Hepatocyte (in vitro differentiated cells): ENCODE measurements at regions not wholly inside any gene's neighbourhood (a gene's known extent, or its start where the extent isn't known, plus 50 kb on each side); places are given as distances from the start of the nearest gene placed in this dataset.

ENCODE experiments used
- DNase-seq: peaks from one replicate; pipeline ENCODE4 v3.0.0-alpha.2; 2016; ENCODE audit warnings: low spot score
- H2AFZ ChIP-seq: fragments of 200-600 bp; sonication (generic); 2 replicates; pipeline ENCODE4 v1.6.0; 2016; ENCODE audit warnings: antibody characterized with exemption, mild to moderate bottlenecking
- H3K27ac ChIP-seq: fragments of 200-600 bp; sonication (generic); 2 replicates; pipeline ENCODE4 v1.5.1; 2016; ENCODE audit warnings: mild to moderate bottlenecking
- H3K27me3 ChIP-seq: fragments of 200-600 bp; sonication (generic); 2 replicates; pipeline ENCODE4 v1.6.1; 2016
- H3K36me3 ChIP-seq: fragments of 200-600 bp; sonication (generic); replicated peaks from 2 replicates; pipeline ENCODE4 v1.5.1; 2016; ENCODE audit warnings: low read depth; ENCODE audit not compliant: insufficient read depth
- H3K4me1 ChIP-seq: fragments of 200-600 bp; sonication (generic); 2 replicates; pipeline ENCODE4 v1.5.1; 2016; ENCODE audit warnings: mild to moderate bottlenecking, moderate library complexity; ENCODE audit not compliant: insufficient read depth
- H3K4me2 ChIP-seq: fragments of 200-600 bp; sonication (generic); 2 replicates; pipeline ENCODE4 v1.6.0; 2016
- H3K4me3 ChIP-seq: fragments of 200-600 bp; sonication (generic); 2 replicates; pipeline ENCODE4 v1.5.1; 2016; ENCODE audit warnings: mild to moderate bottlenecking
- H3K79me2 ChIP-seq: fragments of 200-600 bp; sonication (generic); 2 replicates; pipeline ENCODE4 v1.6.0; 2017; ENCODE audit warnings: mild to moderate bottlenecking
- H3K9me2 ChIP-seq: fragments of 200-600 bp; sonication (generic); replicated peaks from 2 replicates; pipeline ENCODE4 v1.6.0; 2017; ENCODE audit warnings: mild to moderate bottlenecking; ENCODE audit not compliant: insufficient read depth
- H3K9me3 ChIP-seq: fragments of 200-600 bp; sonication (generic); 2 replicates; pipeline ENCODE4 v1.5.1; 2016; ENCODE audit warnings: low read depth, mild to moderate bottlenecking
- H4K20me1 ChIP-seq: fragments of 200-600 bp; sonication (generic); 2 replicates; pipeline ENCODE4 v1.6.0; 2016; ENCODE audit warnings: mild to moderate bottlenecking; ENCODE audit not compliant: insufficient read depth, poor library complexity, severe bottlenecking
- EZH2 ChIP-seq: fragments of 200-600 bp; sonication (generic); IDR thresholded peaks from 2 replicates; pipeline ENCODE4 v1.6.1; 2016; ENCODE audit warnings: antibody characterized with exemption, mild to moderate bottlenecking, borderline replicate concordance
- EZH2phosphoT487 ChIP-seq: fragments of 200-600 bp; sonication (generic); IDR thresholded peaks from one replicate; pipeline ENCODE4 v1.6.1; 2018; ENCODE audit warnings: antibody characterized with exemption, mild to moderate bottlenecking, low read depth, moderate library complexity; ENCODE audit not compliant: unreplicated experiment, severe bottlenecking
- WGBS: methylation state at CpG from one replicate; pipeline ENCODE4 v1.1.6; 2016; ENCODE audit warnings: low lambda C conversion rate; ENCODE audit errors: missing lambda C conversion rate; 5-methylcytosine and 5-hydroxymethylcytosine counted together
- TF ChIP-seq, protein P1 (sequence below): fragments of 200-600 bp; sonication (generic); IDR thresholded peaks from 2 replicates; pipeline ENCODE4 v1.5.1; 2016; ENCODE audit warnings: antibody characterized with exemption, mild to moderate bottlenecking; ENCODE audit not compliant: poor library complexity

- H2AFZ ChIP-seq: no peak overlapping the region
- no peaks in the 10 kb centered on the region for H4K20me1 ChIP-seq
- TF ChIP-seq EZH2 (no peak), EZH2phosphoT487 (no peak)
- TF ChIP-seq, protein P1, sequence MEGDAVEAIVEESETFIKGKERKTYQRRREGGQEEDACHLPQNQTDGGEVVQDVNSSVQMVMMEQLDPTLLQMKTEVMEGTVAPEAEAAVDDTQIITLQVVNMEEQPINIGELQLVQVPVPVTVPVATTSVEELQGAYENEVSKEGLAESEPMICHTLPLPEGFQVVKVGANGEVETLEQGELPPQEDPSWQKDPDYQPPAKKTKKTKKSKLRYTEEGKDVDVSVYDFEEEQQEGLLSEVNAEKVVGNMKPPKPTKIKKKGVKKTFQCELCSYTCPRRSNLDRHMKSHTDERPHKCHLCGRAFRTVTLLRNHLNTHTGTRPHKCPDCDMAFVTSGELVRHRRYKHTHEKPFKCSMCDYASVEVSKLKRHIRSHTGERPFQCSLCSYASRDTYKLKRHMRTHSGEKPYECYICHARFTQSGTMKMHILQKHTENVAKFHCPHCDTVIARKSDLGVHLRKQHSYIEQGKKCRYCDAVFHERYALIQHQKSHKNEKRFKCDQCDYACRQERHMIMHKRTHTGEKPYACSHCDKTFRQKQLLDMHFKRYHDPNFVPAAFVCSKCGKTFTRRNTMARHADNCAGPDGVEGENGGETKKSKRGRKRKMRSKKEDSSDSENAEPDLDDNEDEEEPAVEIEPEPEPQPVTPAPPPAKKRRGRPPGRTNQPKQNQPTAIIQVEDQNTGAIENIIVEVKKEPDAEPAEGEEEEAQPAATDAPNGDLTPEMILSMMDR: no peak
- no peaks in the 10 kb centered on the region for H3K27me3 ChIP-seq
- no peak overlapping the region for H3K4me2 ChIP-seq
- H3K9me2 ChIP-seq: no peaks in the 10 kb centered on the region
- no peaks in the 10 kb centered on the region for H3K9me3 ChIP-seq
- 91% methylated on average over 4 of the region's 4 CpGs for WGBS
- no peaks in the 10 kb centered on the region for H3K79me2 ChIP-seq
- H3K4me3 ChIP-seq: no peak overlapping the region
- H3K36me3 ChIP-seq: no peaks in the 10 kb centered on the region
- no peaks in the 10 kb centered on the region for H3K4me1 ChIP-seq
- DNase-seq: no peak
- H3K27ac ChIP-seq: no peak overlapping the region
Measured at GRCh38 chr6:147817042-147817689, 308.7 kb downstream of the SAMD5 start.

- Histone ChIP-seq H3K4me3 (no peak overlapping the region), H3K9me3 (no peaks in the 10 kb centered on the region), H4K20me1 (no peaks in the 10 kb centered on the region), H3K4me1 (no peaks in the 10 kb centered on the region), H3K27ac (no peak overlapping the region), H3K27me3 (no peaks in the 10 kb centered on the region), H3K9me2 (no peaks in the 10 kb centered on the region), H3K36me3 (no peaks in the 10 kb centered on the region), H2AFZ (no peak overlapping the region), H3K4me2 (no peak overlapping the region), H3K79me2 (no peaks in the 10 kb centered on the region)
- 50% methylated on average over 6 of the region's 6 CpGs for WGBS
- no peak for TF ChIP-seq EZH2phosphoT487
- TF ChIP-seq, protein P1: no peak
- TF ChIP-seq EZH2: no peak
- no peak for DNase-seq
Measured at GRCh38 chr6:147820520-147820919, 312.0 kb downstream of the SAMD5 start.

DNA sequence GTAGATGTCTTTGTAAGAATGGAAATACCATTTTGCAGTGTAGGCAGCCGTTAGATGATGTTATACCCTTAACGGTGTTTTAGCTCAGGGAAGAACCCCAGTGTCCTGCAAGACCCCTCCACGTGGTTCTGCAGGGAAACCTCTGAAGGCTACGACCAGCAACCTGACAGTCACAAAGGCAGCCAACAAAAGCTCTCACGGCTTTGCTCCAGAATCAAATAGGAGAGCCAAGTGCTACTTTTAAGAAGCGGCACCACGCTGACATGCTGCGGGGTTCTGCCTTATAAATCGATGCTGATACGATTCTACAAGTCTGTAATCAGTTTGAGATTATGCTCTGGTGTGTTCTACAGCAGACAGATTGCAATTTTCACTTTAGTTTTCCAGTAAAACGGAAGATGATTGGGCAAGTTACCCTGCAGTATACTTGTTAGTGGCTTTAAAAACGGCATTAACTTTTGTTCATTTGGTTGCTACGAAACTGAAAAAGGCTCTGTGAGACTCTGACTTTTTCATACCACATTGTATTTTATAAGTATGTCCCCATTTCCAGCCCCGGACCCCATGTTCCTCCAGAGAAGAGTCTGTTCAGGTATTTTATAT is 312.9 kb downstream of the SAMD5 start:
- no peaks in the 10 kb centered on the region for H3K79me2 ChIP-seq
- no peak overlapping the region for H3K27ac ChIP-seq
- no peak for DNase-seq
- no peaks in the 10 kb centered on the region for H3K9me2 ChIP-seq
- H3K4me2 ChIP-seq: no peak overlapping the region
- no peaks in the 10 kb centered on the region for H3K27me3 ChIP-seq
- H2AFZ ChIP-seq: no peak overlapping the region
- no peaks in the 10 kb centered on the region for H4K20me1 ChIP-seq
- no peaks in the 10 kb centered on the region for H3K9me3 ChIP-seq
- WGBS: 84% methylated on average over 14 of the region's 14 CpGs
- H3K36me3 ChIP-seq: no peaks in the 10 kb centered on the region
- H3K4me1 ChIP-seq: no peaks in the 10 kb centered on the region
- no peak for TF ChIP-seq EZH2phosphoT487
- TF ChIP-seq, protein P1: no peak
- TF ChIP-seq EZH2: no peak
- H3K4me3 ChIP-seq: no peak overlapping the region
